ENCODE measurements at regions not wholly inside any gene's neighbourhood (a gene's known extent, or its start where the extent isn't known, plus 50 kb on each side); places are given as distances from the start of the nearest gene placed in this dataset.

- TF ChIP-seq CTCF (IDR thresholded peaks at IDR 0.05) = no peak
- no peak for TF ChIP-seq POLR2A (IDR thresholded peaks at IDR 0.05)
Observed at GRCh38 chr13:59450229-59450628, 713.5 kb downstream of the DIAPH3 start.
